Kidney (tissue), 13 donors: ENCODE measurements at regions not wholly inside any gene's neighbourhood (a gene's known extent, or its start where the extent isn't known, plus 50 kb on each side); places are given as distances from the start of the nearest gene placed in this dataset.

ENCODE experiments used
- DNase-seq, 5 donors: peaks; one replicate each; pipeline ENCODE4 v3.0.0-alpha.2; 2013 to 2020
- FAIRE-seq: peaks from 2 replicates; lab custom pipeline; 2012; peaks lifted over from hg19 to GRCh38; lab: Jason Lieb, UNC
- H3K27ac ChIP-seq, 2 donors: one replicate each; pipeline ENCODE4 v1.7.0; 2013; ENCODE audit warnings: low read depth in 2 of 2, low read length in 2 of 2, inconsistent platforms in 1 of 2
- H3K27me3 ChIP-seq: one replicate; pipeline ENCODE4 v1.7.1; 2013; ENCODE audit warnings: low read length, inconsistent platforms; ENCODE audit not compliant: control insufficient read depth, insufficient read depth
- H3K36me3 ChIP-seq, 3 donors: one replicate each; pipeline versions ENCODE4 v1.7.0 to v1.7.1; 2013; ENCODE audit warnings: low read length in 3 of 3, control low read depth in 1 of 3, inconsistent platforms in 1 of 3; ENCODE audit not compliant: insufficient read depth in 3 of 3, control insufficient read depth in 2 of 3
- H3K4me1 ChIP-seq, 3 donors: one replicate each; pipeline versions ENCODE4 v1.7.0 to v1.7.1; 2013; ENCODE audit warnings: low read length in 3 of 3, inconsistent platforms in 1 of 3, low read depth in 1 of 3; ENCODE audit not compliant: control insufficient read depth in 2 of 3, insufficient read depth in 2 of 3
- H3K4me3 ChIP-seq, 3 donors: one replicate each; pipeline versions ENCODE4 v1.7.0 to v1.8.1; 2013; ENCODE audit warnings: low read length in 3 of 3, control low read depth in 1 of 3, inconsistent platforms in 1 of 3
- H3K9ac ChIP-seq, 3 donors: one replicate each; pipeline versions ENCODE4 v1.7.0 to v1.7.1; 2013; ENCODE audit warnings: low read length in 3 of 3, control low read depth in 1 of 3, inconsistent platforms in 1 of 3
- H3K9me3 ChIP-seq, 3 donors: one replicate each; pipeline versions ENCODE4 v1.7.0 to v1.7.1; 2013; ENCODE audit warnings: low read length in 3 of 3, control low read depth in 1 of 3, inconsistent platforms in 1 of 3; ENCODE audit not compliant: control insufficient read depth in 2 of 3, insufficient read depth in 1 of 3
- CTCF ChIP-seq: IDR thresholded peaks from 3 replicates; pipeline ENCODE4 v1.5.1; 2012; ENCODE audit warnings: mild to moderate bottlenecking, moderate library complexity, borderline replicate concordance; ENCODE audit not compliant: insufficient read depth; ENCODE audit errors: extremely low read depth
- intact Hi-C: fragments of 100-400 bp; cut with DNase I; formaldehyde crosslinking; loops from one replicate; pipeline ENCODE4 v1.11.1; 2022
- donor health status: control.
- donor health status: control.
- donor health status: control.
- donor health status: control.
- donor health status: control.
- donor health status: DM: yes; HTN: yes; CAD: no.
- donor health status: Normal renal cell carcinoma (clear cell type).

GRCh38 chr15:37221671-37222145 lies 121.4 kb upstream of the MEIS2 start:
- Histone ChIP-seq H3K36me3 (no peaks in the 10 kb centered on the region), H3K27me3 (no peaks in the 10 kb centered on the region), H3K4me1 (no peaks in the 10 kb centered on the region), H3K27ac (no peak overlapping the region), H3K4me3 (no peak overlapping the region), H3K9me3 (no peaks in the 10 kb centered on the region), H3K9ac (no peak overlapping the region)
- no peak for TF ChIP-seq CTCF
- intact Hi-C loops: no loop called here
- peak in 1 of 5 donors; percentile 10 for DNase-seq
- FAIRE-seq: no peak

GRCh38 chr15:37223089-37223488 lies 122.7 kb upstream of the MEIS2 start:
- no peak overlapping the region for H3K9ac ChIP-seq
- TF ChIP-seq CTCF: no peak
- H3K27me3 ChIP-seq: no peaks in the 10 kb centered on the region
- no peak overlapping the region for H3K27ac ChIP-seq
- intact Hi-C loops: no loop called here
- DNase-seq (no peak), FAIRE-seq (no peak)
- H3K36me3 ChIP-seq: no peaks in the 10 kb centered on the region
- no peak overlapping the region for H3K4me3 ChIP-seq
- H3K4me1 ChIP-seq: no peaks in the 10 kb centered on the region
- H3K9me3 ChIP-seq: no peaks in the 10 kb centered on the region

GRCh38 chr15:37229855-37230619 lies 129.7 kb upstream of the MEIS2 start:
- Histone ChIP-seq H3K9ac (no peak overlapping the region), H3K27ac (no peak overlapping the region), H3K36me3 (no peaks in the 10 kb centered on the region), H3K9me3 (peaks cover 0 to 2% (median 0%) of the 10 kb centered on the region in 3 donors), H3K4me3 (no peak overlapping the region), H3K27me3 (no peaks in the 10 kb centered on the region), H3K4me1 (no peaks in the 10 kb centered on the region)
- no peak for TF ChIP-seq CTCF
- intact Hi-C loops: no loop called here
- DNase-seq (no peak), FAIRE-seq (no peak)
